Prostate gland (tissue), 2 donors: ENCODE measurements at regions not wholly inside any gene's neighbourhood (a gene's known extent, or its start where the extent isn't known, plus 50 kb on each side); places are given as distances from the start of the nearest gene placed in this dataset.

Experiments used
- DNase-seq: peaks from one replicate; pipeline ENCODE4 v3.0.0-alpha.2; 2019; ENCODE audit warnings: low spot score
- H3K27ac ChIP-seq, 2 donors: fragments of 200-600 bp; sonication (generic); 2 replicates each; pipeline ENCODE4 v1.5.1; 2017 to 2019
- H3K27me3 ChIP-seq: fragments of 200-600 bp; sonication (generic); replicated peaks from 2 replicates; pipeline ENCODE4 v1.5.1; 2019; ENCODE audit not compliant: insufficient read depth
- H3K36me3 ChIP-seq, 2 donors: fragments of 200-600 bp; sonication (generic); 1 replicate in 1 of 2; 2 replicates in 1 of 2; pipeline versions ENCODE4 v1.5.1 to v1.8.1; 2017 to 2019
- H3K4me1 ChIP-seq: fragments of 200-600 bp; sonication (generic); replicated peaks from 2 replicates; pipeline ENCODE4 v1.5.1; 2019
- H3K4me3 ChIP-seq, 2 donors: fragments of 200-600 bp; sonication (generic); 2 replicates each; pipeline ENCODE4 v1.5.1; 2017 to 2019
- H3K9me3 ChIP-seq: fragments of 200-600 bp; sonication (generic); 2 replicates; pipeline ENCODE4 v1.5.1; 2017
- CTCF ChIP-seq, 4 experiments: fragments of 200-600 bp in 2 of 4; fragments of 450-650 bp in 2 of 4; sonication (generic) in 2 of 4; IDR thresholded peaks; 1 replicate in 3 of 4; 2 replicates in 1 of 4; pipeline ENCODE4 v1.5.1; 2016 to 2019; ENCODE audit warnings: antibody characterized with exemption in 4 of 4, mild to moderate bottlenecking in 2 of 4, moderate library complexity in 2 of 4
- POLR2A ChIP-seq: fragments of 450-650 bp; IDR thresholded peaks from one replicate; pipeline ENCODE4 v1.6.1; 2016; ENCODE audit warnings: antibody characterized with exemption, mild to moderate bottlenecking
- POLR2AphosphoS5 ChIP-seq: sonication (generic); formaldehyde crosslinking; IDR thresholded peaks from one replicate; pipeline ENCODE4 v1.6.1; 2017; ENCODE audit warnings: antibody characterized with exemption
- WGBS: methylation state at CpG from one replicate; pipeline ENCODE4 v1.1.5; 2018; 5-methylcytosine and 5-hydroxymethylcytosine counted together
- intact Hi-C: fragments of 100-400 bp; cut with DNase I; formaldehyde crosslinking; loops from one replicate; pipeline ENCODE4 v1.14.2; 2022

GRCh38 chr1:58047265-58047858 lies 499.2 kb downstream of the OMA1 start:
- Histone ChIP-seq H3K27me3 (no peaks in the 10 kb centered on the region), H3K9me3 (no peaks in the 10 kb centered on the region), H3K4me3 (no peak overlapping the region), H3K36me3 (no peaks in the 10 kb centered on the region), H3K4me1 (no peaks in the 10 kb centered on the region), H3K27ac (no peak overlapping the region)
- WGBS, result 69% methylated on average over 5 of the region's 5 CpGs
- DNase-seq, result no peak
- intact Hi-C loops, result loop anchor here (5.0 kb wide), 1 partner anchor 1215 kb away; no protein-coding TSS in a partner anchor
- TF ChIP-seq CTCF (IDR thresholded peaks at IDR 0.05) (peak in 3 of 4 experiments; percentile 47 to 56 (median 49)), POLR2A (no peak)

GRCh38 chr1:58045094-58045705 lies 501.3 kb downstream of the OMA1 start:
- TF ChIP-seq POLR2A (no peak), POLR2AphosphoS5 (no peak), CTCF (IDR thresholded peaks at IDR 0.05) (no peak)
- 87% methylated on average over 15 of the region's 15 CpGs for WGBS
- intact Hi-C loops, result loop anchor here (5.0 kb wide), 1 partner anchor 1213 kb away; no protein-coding TSS in a partner anchor
- Histone ChIP-seq H3K36me3 (no peaks in the 10 kb centered on the region), H3K27ac (no peak overlapping the region), H3K27me3 (no peaks in the 10 kb centered on the region), H3K4me3 (no peak overlapping the region), H3K9me3 (no peaks in the 10 kb centered on the region), H3K4me1 (no peaks in the 10 kb centered on the region)
- no peak for DNase-seq

GRCh38 chr1:58041621-58042020 lies 504.9 kb downstream of the OMA1 start:
- WGBS, result 31% methylated on average over 2 of the region's 2 CpGs
- DNase-seq, result no peak
- H3K27ac ChIP-seq, result no peak overlapping the region
- TF ChIP-seq POLR2A, result no peak
- TF ChIP-seq POLR2AphosphoS5, result no peak
- TF ChIP-seq CTCF (IDR thresholded peaks at IDR 0.05), result no peak
- no peaks in the 10 kb centered on the region for H3K36me3 ChIP-seq
- intact Hi-C loops, result no loop called here
- H3K27me3 ChIP-seq, result no peaks in the 10 kb centered on the region
- no peaks in the 10 kb centered on the region for H3K9me3 ChIP-seq
- no peaks in the 10 kb centered on the region for H3K4me1 ChIP-seq
- H3K4me3 ChIP-seq, result no peak overlapping the region

GRCh38 chr1:58038574-58038973 lies 508.0 kb downstream of the OMA1 start:
- H3K27me3 ChIP-seq, result no peaks in the 10 kb centered on the region
- no peak for TF ChIP-seq CTCF (IDR thresholded peaks at IDR 0.05)
- no peak for TF ChIP-seq POLR2A
- TF ChIP-seq POLR2AphosphoS5, result no peak
- no peak for DNase-seq
- no peak overlapping the region for H3K4me3 ChIP-seq
- no peaks in the 10 kb centered on the region for H3K4me1 ChIP-seq
- intact Hi-C loops, result no loop called here
- WGBS, result 96% methylated on average over 3 of the region's 3 CpGs
- no peaks in the 10 kb centered on the region for H3K9me3 ChIP-seq
- no peak overlapping the region for H3K27ac ChIP-seq
- H3K36me3 ChIP-seq, result no peaks in the 10 kb centered on the region

GRCh38 chr1:58035523-58035922 lies 511.0 kb downstream of the OMA1 start:
- no peaks in the 10 kb centered on the region for H3K9me3 ChIP-seq
- no peaks in the 10 kb centered on the region for H3K4me1 ChIP-seq
- H3K27ac ChIP-seq, result no peak overlapping the region
- 69% methylated on average over 2 of the region's 2 CpGs for WGBS
- intact Hi-C loops, result no loop called here
- H3K4me3 ChIP-seq, result no peak overlapping the region
- no peaks in the 10 kb centered on the region for H3K36me3 ChIP-seq
- TF ChIP-seq POLR2A, result no peak
- no peak for TF ChIP-seq CTCF (IDR thresholded peaks at IDR 0.05)
- no peak for TF ChIP-seq POLR2AphosphoS5
- no peaks in the 10 kb centered on the region for H3K27me3 ChIP-seq
- DNase-seq, result no peak
